ENCODE measurements at regions not wholly inside any gene's neighbourhood (a gene's known extent, or its start where the extent isn't known, plus 50 kb on each side); places are given as distances from the start of the nearest gene placed in this dataset.
"Not testable (repeated sequence)": the region's sequence is repeated elsewhere in the genome, so short reads cannot be mapped to it uniquely, and the experiment has no call there.

DNA sequence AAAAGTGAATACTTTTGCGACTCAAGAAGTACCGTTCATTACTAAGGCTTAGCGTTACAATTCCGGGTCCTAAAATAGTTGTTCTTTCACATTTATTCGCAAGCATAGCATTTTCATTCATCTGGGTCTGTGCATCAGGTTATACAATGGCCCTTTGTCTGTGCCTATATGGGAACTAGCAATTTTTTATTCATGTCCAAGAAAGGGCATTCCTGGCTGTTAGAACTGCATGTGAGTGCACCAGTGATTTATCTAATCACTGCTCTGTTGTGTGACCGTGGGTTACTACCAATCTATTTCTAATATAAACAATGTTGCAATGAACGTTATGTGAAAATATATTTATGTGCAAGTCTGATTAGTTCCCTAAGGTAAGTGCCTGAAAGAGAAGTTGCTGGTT, 63.8 kb downstream of the SPANXA1 start:
- H3K36me3 ChIP-seq; H3K4me1 ChIP-seq; DNase-seq; H3K9me3 ChIP-seq; H3K27me3 ChIP-seq; H3K4me3 ChIP-seq (ENCODE audit: low read depth, low read length): not testable (repeated sequence)

DNA sequence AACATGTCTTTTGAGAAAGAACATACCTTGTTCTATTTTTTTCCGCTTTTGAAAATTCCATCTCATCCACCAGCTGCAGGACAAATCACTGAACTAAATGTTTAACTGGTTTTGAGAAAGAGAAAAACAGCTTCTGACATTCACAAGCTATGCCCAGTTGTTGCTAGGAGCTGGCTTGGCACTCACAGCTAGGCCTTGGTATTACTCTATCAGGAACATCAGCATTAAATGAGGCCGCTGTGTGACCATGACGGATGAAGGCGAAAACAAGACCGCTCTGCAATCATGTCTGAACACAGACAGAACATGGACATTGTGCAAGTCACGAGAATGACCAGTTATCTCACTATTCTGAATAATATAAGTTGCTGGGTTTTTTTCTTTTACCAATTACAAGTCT, 108.8 kb downstream of the SPANXA1 start:
- not testable (repeated sequence) for H3K4me1 ChIP-seq

DNA sequence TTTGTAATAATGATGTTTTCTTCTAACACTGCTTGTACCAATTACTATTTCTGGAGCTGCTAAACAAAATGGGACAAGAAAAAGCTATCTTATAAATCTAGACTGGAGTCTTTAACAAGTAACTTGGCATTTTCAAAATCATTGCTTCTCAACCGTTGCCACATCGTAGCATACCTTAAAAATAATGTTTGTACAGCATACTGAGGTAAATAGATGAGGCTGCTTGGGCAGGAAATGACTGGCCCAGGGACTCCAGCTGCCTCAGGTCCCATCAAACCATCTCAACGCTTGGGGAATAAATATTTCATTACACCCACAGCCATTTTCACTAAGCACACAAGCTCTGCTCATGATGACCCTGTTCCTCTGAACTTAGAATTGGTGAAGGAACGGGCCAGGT, 115.1 kb downstream of the SPANXA1 start:
- TF ChIP-seq, protein P1, sequence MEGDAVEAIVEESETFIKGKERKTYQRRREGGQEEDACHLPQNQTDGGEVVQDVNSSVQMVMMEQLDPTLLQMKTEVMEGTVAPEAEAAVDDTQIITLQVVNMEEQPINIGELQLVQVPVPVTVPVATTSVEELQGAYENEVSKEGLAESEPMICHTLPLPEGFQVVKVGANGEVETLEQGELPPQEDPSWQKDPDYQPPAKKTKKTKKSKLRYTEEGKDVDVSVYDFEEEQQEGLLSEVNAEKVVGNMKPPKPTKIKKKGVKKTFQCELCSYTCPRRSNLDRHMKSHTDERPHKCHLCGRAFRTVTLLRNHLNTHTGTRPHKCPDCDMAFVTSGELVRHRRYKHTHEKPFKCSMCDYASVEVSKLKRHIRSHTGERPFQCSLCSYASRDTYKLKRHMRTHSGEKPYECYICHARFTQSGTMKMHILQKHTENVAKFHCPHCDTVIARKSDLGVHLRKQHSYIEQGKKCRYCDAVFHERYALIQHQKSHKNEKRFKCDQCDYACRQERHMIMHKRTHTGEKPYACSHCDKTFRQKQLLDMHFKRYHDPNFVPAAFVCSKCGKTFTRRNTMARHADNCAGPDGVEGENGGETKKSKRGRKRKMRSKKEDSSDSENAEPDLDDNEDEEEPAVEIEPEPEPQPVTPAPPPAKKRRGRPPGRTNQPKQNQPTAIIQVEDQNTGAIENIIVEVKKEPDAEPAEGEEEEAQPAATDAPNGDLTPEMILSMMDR (IDR thresholded peaks at IDR 0.05; ENCODE audit: low read depth, low read length), result no peak
- H3K9me3 ChIP-seq, result no peaks in the 10 kb centered on the region
- H3K4me3 ChIP-seq (ENCODE audit: low read depth, low read length), result no peak overlapping the region
- no peaks in the 10 kb centered on the region for H3K4me1 ChIP-seq
- no peaks in the 10 kb centered on the region for H3K27me3 ChIP-seq
- no peaks in the 10 kb centered on the region for H3K36me3 ChIP-seq
- DNase-seq, result no peak

More for the DNA sequence above, 108.8 kb downstream of the SPANXA1 start:
- H3K27me3 ChIP-seq; DNase-seq; H3K9me3 ChIP-seq; H3K36me3 ChIP-seq; H3K4me3 ChIP-seq (ENCODE audit: low read depth, low read length): not testable (repeated sequence)

DNA sequence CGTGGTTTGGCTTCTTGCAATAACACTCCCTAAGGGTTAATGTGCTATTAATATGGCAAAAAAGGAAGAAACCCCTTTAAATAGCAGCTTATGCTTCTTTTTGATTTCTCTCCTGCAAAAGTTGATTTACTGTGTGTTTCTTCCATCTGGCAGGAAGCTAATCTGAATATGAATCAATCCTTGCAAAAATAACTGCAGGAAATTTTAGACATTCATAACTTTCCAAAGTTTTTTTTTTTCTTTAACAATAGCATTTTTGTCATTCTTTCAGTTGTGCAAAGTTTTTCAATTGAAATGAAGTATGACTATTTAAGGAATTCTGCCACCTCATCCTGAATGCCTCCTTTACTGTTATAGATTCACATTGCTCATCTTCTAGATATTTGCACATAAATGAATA, 115.6 kb downstream of the SPANXA1 start:
- no peaks in the 10 kb centered on the region for H3K27me3 ChIP-seq
- H3K36me3 ChIP-seq, result no peaks in the 10 kb centered on the region
- TF ChIP-seq, protein P1 (IDR thresholded peaks at IDR 0.05; ENCODE audit: low read depth, low read length), result no peak
- H3K4me1 ChIP-seq, result no peaks in the 10 kb centered on the region
- DNase-seq, result no peak
- no peaks in the 10 kb centered on the region for H3K9me3 ChIP-seq
- H3K4me3 ChIP-seq (ENCODE audit: low read depth, low read length), result no peak overlapping the region

DNA sequence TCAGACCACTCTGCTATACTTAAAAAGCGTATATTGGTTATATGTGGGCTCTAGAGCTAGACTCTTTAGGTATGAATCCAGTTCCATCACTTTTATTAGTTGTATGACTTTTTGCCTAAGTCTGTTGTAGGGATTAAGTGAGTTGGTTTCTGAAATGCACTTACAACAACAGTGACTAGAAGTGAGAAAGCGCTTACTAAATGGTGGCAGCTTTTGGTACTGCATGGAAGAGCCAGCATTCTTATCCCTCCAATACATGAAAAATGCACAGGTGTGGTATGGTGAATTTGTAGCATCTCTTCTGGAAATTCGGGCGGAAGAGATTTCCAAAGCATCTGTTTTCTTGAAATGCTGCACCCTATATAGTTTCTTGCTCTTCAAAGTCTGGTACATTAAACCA, 117.1 kb downstream of the SPANXA1 start:
- H3K4me1 ChIP-seq, result no peaks in the 10 kb centered on the region
- TF ChIP-seq, protein P1 (IDR thresholded peaks at IDR 0.05; ENCODE audit: low read depth, low read length), result peak; percentile 9; the same call in 1 of the 2 replicates
- no peak overlapping the region for H3K4me3 ChIP-seq (ENCODE audit: low read depth, low read length)
- no peak for DNase-seq
- H3K9me3 ChIP-seq, result no peaks in the 10 kb centered on the region
- no peaks in the 10 kb centered on the region for H3K27me3 ChIP-seq
- H3K36me3 ChIP-seq, result no peaks in the 10 kb centered on the region

DNA sequence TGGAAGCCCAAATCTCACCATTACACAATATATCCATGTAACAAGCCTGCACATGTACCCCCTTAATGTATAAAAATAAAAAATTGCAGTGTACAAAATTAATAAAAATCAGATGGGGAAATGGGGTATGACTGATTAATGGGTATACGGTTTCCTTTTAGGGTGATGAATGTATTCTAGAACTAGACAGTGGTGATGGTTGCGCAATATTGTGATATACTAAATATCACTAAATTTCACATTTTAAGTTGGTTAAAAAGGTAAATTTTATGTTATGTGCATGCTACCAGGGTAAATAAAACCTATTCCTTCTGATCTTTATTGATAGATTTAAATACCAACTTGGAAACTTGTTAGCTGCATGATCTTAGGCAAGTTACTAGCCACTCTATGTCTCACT, 129.4 kb downstream of the SPANXA1 start:
- Histone ChIP-seq H3K27me3 (no peaks in the 10 kb centered on the region), H3K4me3 (ENCODE audit: low read depth, low read length) (no peak overlapping the region), H3K36me3 (no peaks in the 10 kb centered on the region), H3K9me3 (no peaks in the 10 kb centered on the region), H3K4me1 (no peaks in the 10 kb centered on the region)
- TF ChIP-seq, protein P1 (IDR thresholded peaks at IDR 0.05; ENCODE audit: low read depth, low read length), result no peak
- DNase-seq, result no peak

DNA sequence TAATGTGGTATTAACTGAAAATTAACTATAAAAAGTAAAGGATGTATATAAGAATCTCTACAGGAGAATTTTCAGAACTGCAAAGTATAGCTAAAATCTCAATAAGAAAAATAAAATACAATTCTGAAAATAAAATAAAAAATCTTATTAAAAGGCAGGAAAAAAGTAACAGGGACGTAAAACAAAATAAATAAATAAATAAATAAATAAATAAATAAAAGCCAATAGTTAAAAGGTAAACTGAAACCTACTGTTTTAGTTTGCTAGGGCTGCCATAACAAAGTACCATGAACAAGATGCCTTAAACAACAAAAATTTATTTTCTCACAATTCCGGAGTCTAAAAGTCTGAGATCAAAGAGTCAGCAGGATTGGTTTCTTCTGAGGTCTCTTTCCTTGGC, 140.6 kb downstream of the SPANXA1 start:
- no peaks in the 10 kb centered on the region for H3K27me3 ChIP-seq
- no peaks in the 10 kb centered on the region for H3K9me3 ChIP-seq
- TF ChIP-seq, protein P1 (IDR thresholded peaks at IDR 0.05; ENCODE audit: low read depth, low read length), result no peak
- no peak overlapping the region for H3K4me3 ChIP-seq (ENCODE audit: low read depth, low read length)
- no peaks in the 10 kb centered on the region for H3K4me1 ChIP-seq
- H3K36me3 ChIP-seq, result no peaks in the 10 kb centered on the region
- DNase-seq, result no peak

Measured in BE2C (cell line).